ENCODE measurements at regions not wholly inside any gene's neighbourhood (a gene's known extent, or its start where the extent isn't known, plus 50 kb on each side); places are given as distances from the start of the nearest gene placed in this dataset.
"Not testable (repeated sequence)": the region's sequence is repeated elsewhere in the genome, so short reads cannot be mapped to it uniquely, and the experiment has no call there.

DNA sequence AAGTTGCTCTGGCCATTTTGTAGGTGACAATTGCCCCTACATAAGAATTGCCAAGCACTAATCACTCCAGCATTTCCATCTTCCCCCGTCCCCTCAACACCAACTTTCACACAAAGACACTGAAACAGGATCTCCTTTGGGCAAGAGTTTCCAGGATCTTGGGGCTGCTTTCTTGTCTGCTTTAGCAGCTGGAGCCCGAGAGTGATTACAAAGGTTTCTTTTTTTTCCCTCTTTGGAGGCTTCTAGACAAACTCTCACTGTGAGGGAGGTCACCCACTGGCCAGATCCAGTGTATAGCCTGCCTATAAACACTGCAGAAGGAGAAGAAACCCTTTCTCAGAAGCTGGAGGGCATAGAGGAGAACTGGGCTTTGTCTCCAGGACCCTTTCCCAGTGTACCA, 92.5 kb downstream of the APIP start:
- FAIRE-seq, result no peak
- TF ChIP-seq, protein P1, sequence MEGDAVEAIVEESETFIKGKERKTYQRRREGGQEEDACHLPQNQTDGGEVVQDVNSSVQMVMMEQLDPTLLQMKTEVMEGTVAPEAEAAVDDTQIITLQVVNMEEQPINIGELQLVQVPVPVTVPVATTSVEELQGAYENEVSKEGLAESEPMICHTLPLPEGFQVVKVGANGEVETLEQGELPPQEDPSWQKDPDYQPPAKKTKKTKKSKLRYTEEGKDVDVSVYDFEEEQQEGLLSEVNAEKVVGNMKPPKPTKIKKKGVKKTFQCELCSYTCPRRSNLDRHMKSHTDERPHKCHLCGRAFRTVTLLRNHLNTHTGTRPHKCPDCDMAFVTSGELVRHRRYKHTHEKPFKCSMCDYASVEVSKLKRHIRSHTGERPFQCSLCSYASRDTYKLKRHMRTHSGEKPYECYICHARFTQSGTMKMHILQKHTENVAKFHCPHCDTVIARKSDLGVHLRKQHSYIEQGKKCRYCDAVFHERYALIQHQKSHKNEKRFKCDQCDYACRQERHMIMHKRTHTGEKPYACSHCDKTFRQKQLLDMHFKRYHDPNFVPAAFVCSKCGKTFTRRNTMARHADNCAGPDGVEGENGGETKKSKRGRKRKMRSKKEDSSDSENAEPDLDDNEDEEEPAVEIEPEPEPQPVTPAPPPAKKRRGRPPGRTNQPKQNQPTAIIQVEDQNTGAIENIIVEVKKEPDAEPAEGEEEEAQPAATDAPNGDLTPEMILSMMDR (IDR thresholded peaks at IDR 0.05; ENCODE audit: insufficient read depth, missing control alignments), result no peak
- no peak for DNase-seq (ENCODE audit: insufficient read length, low spot score)

DNA sequence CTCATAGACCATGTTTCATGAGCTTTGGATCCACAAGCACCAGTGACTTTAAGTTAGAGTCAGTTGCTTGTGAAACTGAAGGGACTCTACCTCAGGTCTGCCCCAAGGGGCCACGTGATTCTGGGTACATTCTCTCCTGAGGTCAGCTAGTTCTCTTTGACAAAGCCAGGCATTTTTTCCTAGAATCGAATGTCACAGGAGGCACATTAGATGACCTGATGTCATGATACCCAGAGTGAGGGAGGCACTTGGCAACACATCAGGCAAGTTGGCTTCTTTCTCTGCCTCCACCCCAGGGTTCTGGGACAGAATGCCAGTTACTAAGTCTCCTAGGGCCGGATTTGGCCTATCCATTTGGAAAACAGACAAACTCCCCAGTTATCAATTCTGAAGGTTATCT, 93.0 kb downstream of the APIP start:
- TF ChIP-seq, protein P1 (IDR thresholded peaks at IDR 0.05; ENCODE audit: insufficient read depth, missing control alignments), result no peak
- DNase-seq (ENCODE audit: insufficient read length, low spot score), result no peak
- no peak for FAIRE-seq

DNA sequence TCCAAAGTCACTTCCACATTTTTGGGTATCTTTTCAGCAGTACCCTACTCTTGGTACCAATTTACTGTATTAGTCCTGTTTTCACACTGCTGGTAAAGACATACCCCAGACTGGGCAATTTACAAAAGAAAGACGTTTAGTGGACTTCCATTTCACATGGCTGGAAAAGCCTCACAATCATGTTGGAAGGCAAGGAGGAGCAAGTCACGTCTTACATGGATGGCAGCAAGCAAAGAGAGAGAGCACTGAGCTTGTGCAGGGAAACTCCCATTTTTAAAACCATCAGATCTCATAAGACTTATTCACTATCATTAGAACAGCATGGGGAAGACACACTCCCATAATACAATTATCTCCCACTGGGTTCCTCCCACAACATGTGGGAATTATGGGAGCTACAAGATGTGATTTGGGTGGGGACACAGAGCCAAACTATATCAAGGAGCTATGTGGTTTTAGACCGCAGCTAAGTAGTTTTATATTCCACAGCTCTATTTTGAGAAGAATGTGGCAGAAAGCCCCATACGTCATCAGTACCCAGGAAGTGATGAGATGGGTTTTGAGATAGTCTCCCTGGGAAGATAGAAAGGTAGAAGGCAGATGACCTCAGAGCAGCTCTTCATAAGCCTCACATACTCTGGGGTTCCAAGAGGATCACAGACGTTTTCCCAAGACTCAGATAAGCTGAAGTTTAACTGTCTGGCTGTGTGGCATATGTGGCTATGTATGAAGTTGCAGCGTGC, 96.3 kb downstream of the APIP start:
- FAIRE-seq, result no peak
- TF ChIP-seq, protein P1 (IDR thresholded peaks at IDR 0.05; ENCODE audit: insufficient read depth, missing control alignments), result no peak
- DNase-seq (ENCODE audit: insufficient read length, low spot score), result no peak

DNA sequence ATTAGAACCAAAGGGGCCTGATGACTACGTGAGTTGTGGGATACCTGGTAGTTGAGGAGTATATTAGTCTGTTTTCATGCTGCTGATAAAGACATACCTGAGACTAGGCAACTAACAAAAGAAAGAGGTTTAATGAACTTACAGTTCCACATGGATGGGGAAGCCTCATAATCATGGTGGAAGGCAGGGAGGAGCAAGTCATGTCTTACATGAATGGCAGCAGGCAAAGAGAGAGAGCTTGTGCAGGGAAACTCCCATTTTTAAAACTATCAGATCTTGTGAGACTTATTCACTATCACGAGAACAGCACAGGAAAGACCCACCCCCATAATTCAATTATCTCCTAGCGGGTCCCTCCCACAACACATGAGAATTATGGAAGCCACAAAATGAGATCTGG, 98.4 kb downstream of the APIP start:
- FAIRE-seq; DNase-seq (ENCODE audit: insufficient read length, low spot score): not testable (repeated sequence)

DNA sequence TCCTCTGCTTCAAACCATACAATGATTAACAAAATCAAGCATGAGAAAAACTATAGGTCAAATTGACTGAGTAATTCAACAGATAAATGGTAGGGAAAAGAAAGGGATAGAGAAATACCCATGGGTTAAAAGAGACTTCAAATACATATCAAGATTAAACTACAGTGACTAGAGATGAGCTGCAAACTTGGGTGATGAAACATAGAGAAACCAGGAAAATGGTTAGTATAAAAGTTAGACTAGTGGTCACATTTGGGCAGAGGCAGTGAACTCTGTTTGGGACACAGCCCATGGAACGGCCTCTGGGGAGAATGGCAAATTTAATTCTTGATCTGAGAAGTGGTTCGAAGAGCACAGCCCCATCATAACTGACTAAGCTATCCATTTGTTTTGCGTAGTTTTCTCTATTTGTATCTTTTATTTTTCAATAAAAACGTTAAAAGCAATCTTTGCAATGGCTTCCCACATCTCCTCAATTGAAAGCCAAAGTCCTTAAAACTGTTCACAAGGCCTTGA, 99.4 kb downstream of the APIP start:
- TF ChIP-seq, protein P1 (IDR thresholded peaks at IDR 0.05; ENCODE audit: insufficient read depth, missing control alignments), result no peak
- DNase-seq (ENCODE audit: insufficient read length, low spot score), result no peak
- FAIRE-seq, result no peak

DNA sequence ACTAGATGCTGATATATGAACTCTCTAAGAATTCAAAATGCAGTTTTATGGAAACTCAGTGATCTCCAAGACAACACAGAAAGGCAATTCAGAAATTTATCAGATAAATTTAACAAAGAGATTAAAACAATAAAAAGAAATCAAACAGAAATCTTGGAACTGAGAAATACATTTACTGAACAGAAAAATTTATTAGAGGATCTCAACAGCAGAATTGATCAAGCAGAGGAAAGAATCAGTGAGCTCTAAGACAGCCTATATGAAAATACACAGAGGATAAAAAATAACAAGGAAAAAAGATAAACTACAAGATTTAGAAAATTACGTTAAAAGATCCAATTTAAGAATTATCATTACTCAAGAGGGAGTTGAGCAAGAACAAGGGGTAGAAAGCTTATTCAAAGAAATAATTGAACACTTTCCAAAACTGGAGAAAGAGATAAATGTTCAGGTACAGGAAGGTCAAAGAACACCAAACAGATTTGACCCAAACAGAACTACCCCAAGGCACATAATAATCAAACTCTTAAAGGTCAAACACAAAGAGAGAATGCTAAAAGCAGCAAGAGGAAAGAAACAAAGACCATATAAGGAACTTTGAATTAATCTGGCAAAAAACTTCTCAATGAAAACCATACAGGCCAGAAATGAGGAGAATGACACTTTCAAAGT, 103.1 kb downstream of the APIP start:
- TF ChIP-seq, protein P1 (IDR thresholded peaks at IDR 0.05; ENCODE audit: insufficient read depth, missing control alignments), result no peak
- FAIRE-seq, result no peak
- no peak for DNase-seq (ENCODE audit: insufficient read length, low spot score)

DNA sequence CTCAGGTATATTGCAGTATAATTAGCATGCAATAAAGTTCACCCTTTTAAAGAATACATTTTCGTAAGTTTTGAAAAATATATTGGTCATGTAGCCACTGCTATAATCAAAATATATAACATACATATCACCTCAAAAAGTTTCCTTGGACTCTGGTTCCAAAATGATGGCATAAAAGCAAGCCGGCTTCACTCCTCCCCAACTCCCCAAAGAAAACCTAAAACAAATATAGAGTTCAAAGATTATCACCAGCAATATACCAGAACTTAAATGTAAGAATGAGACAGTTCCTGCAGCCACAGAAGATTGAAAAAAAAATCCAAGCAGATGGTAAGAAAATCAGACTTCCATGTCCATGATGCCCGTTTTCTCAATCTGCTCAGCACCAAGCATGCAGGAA, 104.3 kb downstream of the APIP start:
- FAIRE-seq (no peak), DNase-seq (ENCODE audit: insufficient read length, low spot score) (no peak)
- TF ChIP-seq, protein P1 (IDR thresholded peaks at IDR 0.05; ENCODE audit: insufficient read depth, missing control alignments), result no peak

All from D721Med (cell line).